Gastrocnemius medialis (tissue), 4 donors: ENCODE measurements at regions not wholly inside any gene's neighbourhood (a gene's known extent, or its start where the extent isn't known, plus 50 kb on each side); places are given as distances from the start of the nearest gene placed in this dataset.
"Not testable (repeated sequence)": the region's sequence is repeated elsewhere in the genome, so short reads cannot be mapped to it uniquely, and the experiment has no call there.

Experiments used
- POLR2A ChIP-seq, 2 donors: fragments of 450-650 bp; IDR thresholded peaks; one replicate each; pipeline ENCODE4 v1.6.1; 2017; ENCODE audit warnings: antibody characterized with exemption in 2 of 2, mild to moderate bottlenecking in 2 of 2, moderate library complexity in 2 of 2
- TF ChIP-seq, protein P1 (sequence below), 5 experiments: fragments of 450-650 bp in 3 of 5; fragments of 200-600 bp in 2 of 5; sonication (generic) in 2 of 5; IDR thresholded peaks in 4 of 5; conservative IDR thresholded peaks in 1 of 5; 1 replicate in 4 of 5; 2 replicates in 1 of 5; pipeline ENCODE4 v1.5.1; 2016 to 2019; ENCODE audit warnings: antibody characterized with exemption in 5 of 5, mild to moderate bottlenecking in 3 of 5, moderate library complexity in 3 of 5

DNA sequence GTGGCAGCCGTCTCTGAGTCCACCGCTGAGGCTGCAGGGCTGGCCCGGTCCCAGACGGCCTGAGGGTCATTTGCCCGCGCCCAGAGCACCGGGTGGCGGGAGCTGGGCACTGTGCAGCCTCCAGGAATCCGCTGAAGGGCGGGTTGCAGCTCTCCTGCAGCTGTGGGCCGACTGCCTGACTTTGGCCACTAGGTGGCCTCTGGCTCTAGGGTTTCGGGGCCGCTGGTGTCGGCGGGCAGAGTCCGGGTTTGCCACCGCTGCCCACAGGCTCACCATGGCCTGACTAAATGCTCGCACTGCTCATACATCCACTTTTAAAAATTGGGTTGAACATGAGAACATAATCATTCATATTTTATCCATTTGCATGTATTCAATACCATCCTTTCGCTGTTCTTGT lies 87.7 kb downstream of the POTEH start:
- TF ChIP-seq POLR2A (IDR thresholded peaks at IDR 0.05), result not testable (repeated sequence)
- TF ChIP-seq, protein P1, sequence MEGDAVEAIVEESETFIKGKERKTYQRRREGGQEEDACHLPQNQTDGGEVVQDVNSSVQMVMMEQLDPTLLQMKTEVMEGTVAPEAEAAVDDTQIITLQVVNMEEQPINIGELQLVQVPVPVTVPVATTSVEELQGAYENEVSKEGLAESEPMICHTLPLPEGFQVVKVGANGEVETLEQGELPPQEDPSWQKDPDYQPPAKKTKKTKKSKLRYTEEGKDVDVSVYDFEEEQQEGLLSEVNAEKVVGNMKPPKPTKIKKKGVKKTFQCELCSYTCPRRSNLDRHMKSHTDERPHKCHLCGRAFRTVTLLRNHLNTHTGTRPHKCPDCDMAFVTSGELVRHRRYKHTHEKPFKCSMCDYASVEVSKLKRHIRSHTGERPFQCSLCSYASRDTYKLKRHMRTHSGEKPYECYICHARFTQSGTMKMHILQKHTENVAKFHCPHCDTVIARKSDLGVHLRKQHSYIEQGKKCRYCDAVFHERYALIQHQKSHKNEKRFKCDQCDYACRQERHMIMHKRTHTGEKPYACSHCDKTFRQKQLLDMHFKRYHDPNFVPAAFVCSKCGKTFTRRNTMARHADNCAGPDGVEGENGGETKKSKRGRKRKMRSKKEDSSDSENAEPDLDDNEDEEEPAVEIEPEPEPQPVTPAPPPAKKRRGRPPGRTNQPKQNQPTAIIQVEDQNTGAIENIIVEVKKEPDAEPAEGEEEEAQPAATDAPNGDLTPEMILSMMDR (IDR thresholded peaks at IDR 0.05 in 4 of 5, conservative IDR thresholded peaks at IDR 0.05 in 1 of 5), result not testable (repeated sequence)
